Activated naive CD4-positive, alpha-beta T cell treated with anti-CD3 and anti-CD28 coated beads for 36 hours (primary cell): ENCODE measurements at regions not wholly inside any gene's neighbourhood (a gene's known extent, or its start where the extent isn't known, plus 50 kb on each side); places are given as distances from the start of the nearest gene placed in this dataset.

Experiments used
- CTCF ChIA-PET: fragments of 350-600 bp; sonication (Branson Sonifier 250); formaldehyde crosslinking; loops from one replicate; lab custom pipeline; 2021; ENCODE audit warnings: antibody characterized with exemption; lab: Charles Lee
- DNase-seq: peaks from one replicate; pipeline ENCODE4 v3.0.0-alpha.2; 2020
- H3K27ac Mint-ChIP-seq: one replicate; pipeline ENCODE4 v1.8.0; 2021; ENCODE audit warnings: mild to moderate bottlenecking, mixed read lengths
- H3K27me3 Mint-ChIP-seq: one replicate; pipeline ENCODE4 v1.8.0; 2021; ENCODE audit warnings: low read depth, mixed read lengths
- H3K36me3 Mint-ChIP-seq: one replicate; pipeline ENCODE4 v1.8.0; 2021; ENCODE audit warnings: low read depth, mixed read lengths
- H3K4me1 Mint-ChIP-seq: one replicate; pipeline ENCODE4 v1.8.0; 2021; ENCODE audit warnings: low read depth, mixed read lengths
- H3K4me3 Mint-ChIP-seq: one replicate; pipeline ENCODE4 v1.8.0; 2021; ENCODE audit warnings: mild to moderate bottlenecking, moderate library complexity, mixed read lengths
- H3K9me3 Mint-ChIP-seq: one replicate; pipeline ENCODE4 v1.8.0; 2021; ENCODE audit warnings: mixed read lengths
- intact Hi-C: fragments of 100-400 bp; cut with micrococcal nuclease; formaldehyde crosslinking; loops from one replicate; pipeline ENCODE4 v1.15.1; 2023

DNA sequence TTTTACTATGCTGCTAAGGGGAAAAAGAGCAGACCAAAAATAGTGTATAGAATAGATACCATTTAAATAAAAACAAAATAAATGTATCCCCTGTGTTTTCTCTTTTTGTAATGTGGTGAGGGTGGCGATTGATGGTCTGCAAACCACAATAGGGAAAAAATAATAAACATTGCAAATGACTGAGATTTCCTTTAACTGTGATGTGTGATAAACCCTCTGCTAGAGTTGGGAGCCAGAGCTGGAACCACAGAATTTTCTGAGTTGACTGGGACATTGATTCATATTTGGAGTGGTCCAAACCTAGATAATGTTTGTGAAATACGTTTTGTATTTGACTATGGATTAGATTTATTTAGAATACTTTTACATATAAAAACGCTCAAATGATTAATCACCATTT is 70.6 kb upstream of the PTGFR start:
- CTCF ChIA-PET = interaction anchor here (1.1 kb wide), 1 partner anchor 275 kb away, joined by 3 read pairs; no protein-coding TSS in a partner anchor

GRCh38 chr1:78420688-78421087 is 70.1 kb upstream of the PTGFR start:
- CTCF ChIA-PET = no interaction called here
- DNase-seq = no peak
- Mint-ChIP-seq H3K4me1 (no peaks in the 10 kb centered on the region), H3K27me3 (peaks cover 4% of the 10 kb centered on the region), H3K36me3 (no peaks in the 10 kb centered on the region), H3K4me3 (no peak overlapping the region), H3K9me3 (no peaks in the 10 kb centered on the region), H3K27ac (no peak overlapping the region)
- intact Hi-C loops = no loop called here

More for the DNA sequence above, 70.6 kb upstream of the PTGFR start:
- H3K9me3 Mint-ChIP-seq = no peaks in the 10 kb centered on the region
- no peaks in the 10 kb centered on the region for H3K36me3 Mint-ChIP-seq
- no peak for DNase-seq
- intact Hi-C loops = no loop called here
- no peaks in the 10 kb centered on the region for H3K4me1 Mint-ChIP-seq
- no peak overlapping the region for H3K27ac Mint-ChIP-seq
- peaks cover 4% of the 10 kb centered on the region for H3K27me3 Mint-ChIP-seq
- no peak overlapping the region for H3K4me3 Mint-ChIP-seq

DNA sequence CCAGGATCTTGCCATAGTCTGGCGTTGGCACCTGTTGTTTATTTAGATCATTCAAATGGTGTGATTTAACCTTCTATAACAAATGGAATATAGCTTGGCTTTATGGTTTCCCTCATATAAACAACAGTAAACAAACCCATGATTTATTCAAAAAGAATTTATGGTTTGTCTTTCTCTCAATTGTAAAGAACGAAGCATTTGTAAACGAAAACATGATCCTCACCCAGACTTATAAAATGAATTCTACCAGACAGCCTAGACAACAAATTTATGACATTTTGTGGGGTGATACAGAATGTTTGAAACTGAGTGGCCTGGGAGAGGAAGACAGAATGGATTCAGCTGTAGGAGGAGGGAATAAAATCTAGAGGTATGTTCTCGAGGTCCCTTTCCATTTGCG is 66.1 kb upstream of the PTGFR start:
- no peak overlapping the region for H3K27ac Mint-ChIP-seq
- H3K4me1 Mint-ChIP-seq = no peaks in the 10 kb centered on the region
- intact Hi-C loops = no loop called here
- peaks cover 4% of the 10 kb centered on the region for H3K27me3 Mint-ChIP-seq
- DNase-seq = no peak
- H3K9me3 Mint-ChIP-seq = no peaks in the 10 kb centered on the region
- no peaks in the 10 kb centered on the region for H3K36me3 Mint-ChIP-seq
- no peak overlapping the region for H3K4me3 Mint-ChIP-seq
- CTCF ChIA-PET = interaction anchor here (1.0 kb wide), 1 partner anchor 293 kb away, joined by 3 read pairs; no protein-coding TSS in a partner anchor

- Mint-ChIP-seq H3K27ac (no peak overlapping the region), H3K4me3 (no peak overlapping the region), H3K4me1 (no peaks in the 10 kb centered on the region), H3K9me3 (no peaks in the 10 kb centered on the region), H3K27me3 (peaks cover 4% of the 10 kb centered on the region), H3K36me3 (no peaks in the 10 kb centered on the region)
- no peak for DNase-seq
- CTCF ChIA-PET = no interaction called here
- intact Hi-C loops = no loop called here
Observed at GRCh38 chr1:78426408-78426807, 64.4 kb upstream of the PTGFR start.

- Mint-ChIP-seq H3K36me3 (no peaks in the 10 kb centered on the region), H3K27me3 (peaks cover 4% of the 10 kb centered on the region)
Observed at GRCh38 chr1:78427506-78427905, 63.3 kb upstream of the PTGFR start.

GRCh38 chr1:78432016-78432415 is 58.8 kb upstream of the PTGFR start:
- H3K27ac Mint-ChIP-seq = no peak overlapping the region
- no peaks in the 10 kb centered on the region for H3K27me3 Mint-ChIP-seq
- CTCF ChIA-PET = no interaction called here
- DNase-seq = no peak
- no peak overlapping the region for H3K4me3 Mint-ChIP-seq
- H3K36me3 Mint-ChIP-seq = no peaks in the 10 kb centered on the region
- no peaks in the 10 kb centered on the region for H3K9me3 Mint-ChIP-seq
- intact Hi-C loops = no loop called here
- no peaks in the 10 kb centered on the region for H3K4me1 Mint-ChIP-seq

More at GRCh38 chr1:78427506-78427905, 63.3 kb upstream of the PTGFR start:
- no peak overlapping the region for H3K27ac Mint-ChIP-seq
- DNase-seq = no peak
- H3K4me3 Mint-ChIP-seq = no peak overlapping the region
- CTCF ChIA-PET = no interaction called here
- intact Hi-C loops = no loop called here
- H3K4me1 Mint-ChIP-seq = no peaks in the 10 kb centered on the region
- H3K9me3 Mint-ChIP-seq = no peaks in the 10 kb centered on the region

- no peaks in the 10 kb centered on the region for H3K27me3 Mint-ChIP-seq
- no peak for DNase-seq
- intact Hi-C loops = no loop called here
- CTCF ChIA-PET = no interaction called here
- no peaks in the 10 kb centered on the region for H3K36me3 Mint-ChIP-seq
- no peaks in the 10 kb centered on the region for H3K4me1 Mint-ChIP-seq
- H3K4me3 Mint-ChIP-seq = no peak overlapping the region
- no peak overlapping the region for H3K27ac Mint-ChIP-seq
- peaks cover 5% of the 10 kb centered on the region for H3K9me3 Mint-ChIP-seq
Observed at GRCh38 chr1:78434351-78434750, 56.4 kb upstream of the PTGFR start.

DNA sequence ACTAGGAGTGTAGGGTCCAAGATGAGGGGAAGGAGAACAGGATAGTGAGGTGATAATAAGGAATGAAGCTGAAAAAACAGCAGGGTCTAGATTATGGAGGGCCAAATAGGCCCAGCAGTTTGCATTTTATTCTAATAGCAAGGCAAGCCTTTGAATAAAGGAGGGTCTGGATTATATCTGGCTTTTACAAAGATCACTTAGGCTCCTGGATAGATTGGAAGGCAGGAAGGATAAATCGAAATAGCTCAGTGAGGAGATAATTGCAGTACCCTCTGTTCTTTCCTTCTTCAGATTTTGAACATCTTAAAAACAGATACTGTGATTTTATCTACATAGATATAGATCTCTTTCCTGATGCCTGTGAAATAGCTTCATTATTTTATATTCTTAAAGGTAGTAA is 53.8 kb upstream of the PTGFR start:
- Mint-ChIP-seq H3K27ac (no peak overlapping the region), H3K4me3 (no peak overlapping the region), H3K27me3 (no peaks in the 10 kb centered on the region), H3K36me3 (no peaks in the 10 kb centered on the region), H3K4me1 (no peaks in the 10 kb centered on the region), H3K9me3 (peaks cover 5% of the 10 kb centered on the region)
- intact Hi-C loops = no loop called here
- CTCF ChIA-PET = no interaction called here
- no peak for DNase-seq

DNA sequence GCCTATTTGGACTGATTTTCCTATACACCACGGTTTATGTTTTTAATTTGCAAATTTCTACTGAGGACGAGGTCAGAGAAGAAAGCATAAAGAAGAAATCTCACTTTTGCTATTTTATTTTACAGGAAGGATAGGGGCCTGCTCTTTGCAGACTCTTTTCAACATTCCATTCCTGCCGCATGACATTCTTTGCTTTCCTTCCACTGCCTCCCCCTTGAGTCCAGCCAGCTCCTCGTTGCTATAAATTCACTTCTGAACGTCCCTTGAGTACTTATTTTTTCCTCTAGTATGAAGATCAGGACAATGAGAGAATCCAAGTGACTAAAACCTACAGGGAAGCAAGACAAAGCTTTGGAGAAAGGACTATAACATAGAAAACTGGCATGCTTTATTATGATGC is 53.4 kb upstream of the PTGFR start:
- intact Hi-C loops = no loop called here
- H3K27me3 Mint-ChIP-seq = no peaks in the 10 kb centered on the region
- peaks cover 5% of the 10 kb centered on the region for H3K9me3 Mint-ChIP-seq
- no peak overlapping the region for H3K4me3 Mint-ChIP-seq
- DNase-seq = no peak
- CTCF ChIA-PET = no interaction called here
- no peak overlapping the region for H3K27ac Mint-ChIP-seq
- H3K36me3 Mint-ChIP-seq = no peaks in the 10 kb centered on the region
- no peaks in the 10 kb centered on the region for H3K4me1 Mint-ChIP-seq

GRCh38 chr1:78437941-78438340 is 52.8 kb upstream of the PTGFR start:
- Mint-ChIP-seq H3K27me3 (no peaks in the 10 kb centered on the region), H3K27ac (no peak overlapping the region), H3K36me3 (no peaks in the 10 kb centered on the region), H3K4me3 (no peak overlapping the region), H3K9me3 (peaks cover 5% of the 10 kb centered on the region), H3K4me1 (no peaks in the 10 kb centered on the region)
- intact Hi-C loops = no loop called here
- CTCF ChIA-PET = no interaction called here
- DNase-seq = no peak

GRCh38 chr1:78440381-78440793 is 50.4 kb upstream of the PTGFR start:
- DNase-seq = no peak
- intact Hi-C loops = no loop called here
- H3K36me3 Mint-ChIP-seq = no peaks in the 10 kb centered on the region
- CTCF ChIA-PET = no interaction called here
- no peak overlapping the region for H3K4me3 Mint-ChIP-seq
- no peaks in the 10 kb centered on the region for H3K4me1 Mint-ChIP-seq
- H3K27me3 Mint-ChIP-seq = no peaks in the 10 kb centered on the region
- no peak overlapping the region for H3K27ac Mint-ChIP-seq
- H3K9me3 Mint-ChIP-seq = peaks cover 5% of the 10 kb centered on the region
